ENCODE measurements at regions not wholly inside any gene's neighbourhood (a gene's known extent, or its start where the extent isn't known, plus 50 kb on each side); places are given as distances from the start of the nearest gene placed in this dataset. TPM values are rescaled to one million over a fixed set of nuclear protein-coding genes. Genes with fewer than 3 reads are reported as not detected.

Small RNA genes lying in the stretch of these regions (small RNA-seq; reads per million reads assigned to genes)
- not detected for gene Z96811.1 (ENCODE audit: insufficient read length, low read depth, low replicate concordance)

Measured in BJ (cell line).